GM10266 (cell line): ENCODE measurements at regions not wholly inside any gene's neighbourhood (a gene's known extent, or its start where the extent isn't known, plus 50 kb on each side); places are given as distances from the start of the nearest gene placed in this dataset.

Source experiments
- DNase-seq: peaks from one replicate; pipeline ENCODE4 v3.0.0; 2012; ENCODE audit errors: extremely low spot score
- TF ChIP-seq, protein P1 (sequence below): IDR thresholded peaks from 2 replicates; pipeline ENCODE4 v1.5.1; 2012; ENCODE audit warnings: mild to moderate bottlenecking, low read depth; ENCODE audit not compliant: control insufficient read depth, insufficient read depth; ENCODE audit errors: missing control alignments

DNA sequence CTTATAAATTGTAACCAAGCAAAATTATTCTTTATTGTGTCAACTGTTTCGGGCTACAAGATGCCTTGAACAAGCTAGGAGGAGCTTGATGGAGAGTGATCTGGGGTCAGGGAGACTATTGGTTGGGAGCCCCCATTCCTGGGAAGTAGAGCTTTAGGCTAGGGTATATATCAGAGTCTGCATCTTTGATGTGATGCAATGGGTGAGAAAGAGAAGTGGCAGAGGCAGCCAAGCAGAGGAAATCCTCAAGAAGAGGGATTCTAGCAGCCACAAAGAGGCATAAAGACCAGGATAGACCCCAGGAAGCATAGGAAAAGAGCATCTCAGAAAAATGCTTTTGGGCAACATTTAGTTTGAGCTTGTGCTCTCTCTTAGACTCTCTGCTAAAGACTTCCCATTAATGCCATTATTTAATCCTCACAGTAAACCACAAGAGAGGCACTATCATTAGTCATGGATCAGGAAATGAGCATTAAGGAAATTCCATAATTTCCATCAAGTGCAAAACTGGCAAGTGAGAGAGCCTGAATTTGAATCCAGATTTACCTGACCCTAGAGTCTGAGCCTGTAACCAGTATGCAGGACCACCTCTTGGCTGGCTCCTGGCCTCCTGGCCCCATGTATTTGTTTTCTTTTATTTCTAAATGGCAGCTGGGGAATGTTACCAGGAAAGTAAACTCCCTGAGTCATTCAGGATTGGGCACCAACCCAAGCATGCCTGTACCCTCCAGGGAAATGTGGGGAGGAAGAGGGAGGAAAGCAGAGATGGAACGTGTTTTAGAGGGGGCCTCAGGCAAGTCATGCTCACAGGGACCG is 118.7 kb downstream of the RPL22L1 start:
- no peak for DNase-seq
- TF ChIP-seq, protein P1, sequence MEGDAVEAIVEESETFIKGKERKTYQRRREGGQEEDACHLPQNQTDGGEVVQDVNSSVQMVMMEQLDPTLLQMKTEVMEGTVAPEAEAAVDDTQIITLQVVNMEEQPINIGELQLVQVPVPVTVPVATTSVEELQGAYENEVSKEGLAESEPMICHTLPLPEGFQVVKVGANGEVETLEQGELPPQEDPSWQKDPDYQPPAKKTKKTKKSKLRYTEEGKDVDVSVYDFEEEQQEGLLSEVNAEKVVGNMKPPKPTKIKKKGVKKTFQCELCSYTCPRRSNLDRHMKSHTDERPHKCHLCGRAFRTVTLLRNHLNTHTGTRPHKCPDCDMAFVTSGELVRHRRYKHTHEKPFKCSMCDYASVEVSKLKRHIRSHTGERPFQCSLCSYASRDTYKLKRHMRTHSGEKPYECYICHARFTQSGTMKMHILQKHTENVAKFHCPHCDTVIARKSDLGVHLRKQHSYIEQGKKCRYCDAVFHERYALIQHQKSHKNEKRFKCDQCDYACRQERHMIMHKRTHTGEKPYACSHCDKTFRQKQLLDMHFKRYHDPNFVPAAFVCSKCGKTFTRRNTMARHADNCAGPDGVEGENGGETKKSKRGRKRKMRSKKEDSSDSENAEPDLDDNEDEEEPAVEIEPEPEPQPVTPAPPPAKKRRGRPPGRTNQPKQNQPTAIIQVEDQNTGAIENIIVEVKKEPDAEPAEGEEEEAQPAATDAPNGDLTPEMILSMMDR = no peak

GRCh38 chr3:170750478-170750830 is 119.5 kb downstream of the RPL22L1 start:
- no peak for DNase-seq
- TF ChIP-seq, protein P1 = no peak

- TF ChIP-seq, protein P1 = no peak
- DNase-seq = no peak
These were observed 120.1 kb downstream of the RPL22L1 start for GRCh38 chr3:170749765-170750477.

GRCh38 chr3:170749185-170749584 is 120.8 kb downstream of the RPL22L1 start:
- DNase-seq = no peak

GRCh38 chr3:170746175-170746942 is 123.6 kb downstream of the RPL22L1 start:
- TF ChIP-seq, protein P1 = no peak
- no peak for DNase-seq

More at GRCh38 chr3:170749185-170749584, 120.8 kb downstream of the RPL22L1 start:
- TF ChIP-seq, protein P1 = no peak

GRCh38 chr3:170745211-170745718 is 124.7 kb downstream of the RPL22L1 start:
- DNase-seq = no peak
- TF ChIP-seq, protein P1 = no peak
